Esophagus squamous epithelium (tissue), 5 donors: ENCODE measurements at regions not wholly inside any gene's neighbourhood (a gene's known extent, or its start where the extent isn't known, plus 50 kb on each side); places are given as distances from the start of the nearest gene placed in this dataset.

Experiments
- DNase-seq: peaks from one replicate; lab custom pipeline; 2025; lab: John Stamatoyannopoulos, UW
- H3K27ac ChIP-seq, 4 donors: fragments of 200-600 bp; sonication (generic); one replicate each; pipeline ENCODE4 v1.5.1; 2016 to 2019; ENCODE audit warnings: mild to moderate bottlenecking in 1 of 4
- H3K27me3 ChIP-seq, 4 donors: fragments of 200-600 bp; sonication (generic); 1 replicate in 3 of 4; 2 replicates in 1 of 4; pipeline versions ENCODE4 v1.5.1 to v1.6.0; 2017 to 2021; ENCODE audit warnings: antibody characterized with exemption in 1 of 4
- H3K36me3 ChIP-seq, 3 donors: fragments of 200-600 bp; sonication (generic); one replicate each; pipeline ENCODE4 v1.5.1; 2016 to 2019
- H3K4me1 ChIP-seq, 3 donors: fragments of 200-600 bp; sonication (generic); one replicate each; pipeline ENCODE4 v1.5.1; 2017 to 2019
- H3K4me3 ChIP-seq, 4 donors: fragments of 200-600 bp; sonication (generic); 1 replicate in 3 of 4; 2 replicates in 1 of 4; pipeline ENCODE4 v1.5.1; 2016 to 2019; ENCODE audit warnings: mild to moderate bottlenecking in 2 of 4, moderate library complexity in 1 of 4
- H3K9me3 ChIP-seq, 3 donors: fragments of 200-600 bp; sonication (generic); one replicate each; pipeline ENCODE4 v1.5.1; 2016 to 2019
- POLR2A ChIP-seq, 4 donors: fragments of 450-650 bp; IDR thresholded peaks; one replicate each; pipeline ENCODE4 v1.6.1; 2017; ENCODE audit warnings: antibody characterized with exemption in 4 of 4, mild to moderate bottlenecking in 4 of 4, moderate library complexity in 3 of 4
- WGBS, 2 donors: methylation state at CpG; one replicate each; pipeline ENCODE4 v1.1.5; 2018; 5-methylcytosine and 5-hydroxymethylcytosine counted together
- intact Hi-C: fragments of 100-400 bp; cut with DNase I; formaldehyde crosslinking; loops from one replicate; pipeline ENCODE4 v1.15.0; 2022
- TF ChIP-seq, protein P1 (sequence below), 6 experiments: fragments of 450-650 bp in 4 of 6; fragments of 200-600 bp in 2 of 6; sonication (generic) in 2 of 6; IDR thresholded peaks; one replicate each; pipeline ENCODE4 v1.5.1; 2016 to 2019; ENCODE audit warnings: antibody characterized with exemption in 6 of 6, mild to moderate bottlenecking in 4 of 6, moderate library complexity in 4 of 6
- donor health status: DM: yes; HTN: yes; CAD: no.

DNA sequence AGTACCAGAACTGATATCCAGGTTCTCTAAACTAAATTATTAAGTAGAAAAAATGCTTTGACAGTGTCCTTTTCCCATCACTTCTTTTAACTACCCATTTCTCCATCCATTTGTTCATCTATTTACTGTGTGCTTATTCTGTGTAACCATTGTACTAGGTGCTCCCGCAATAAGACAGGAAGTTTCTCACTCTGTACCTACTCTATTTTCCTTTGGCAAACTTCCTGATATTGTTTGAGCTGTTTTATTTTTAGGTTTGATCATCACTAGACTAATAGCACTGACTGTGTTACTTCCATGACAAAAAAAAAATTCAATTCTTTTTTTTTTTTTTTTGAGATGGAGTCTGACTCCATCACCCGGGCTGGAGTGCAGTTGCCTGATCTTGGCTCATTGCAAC lies 102.5 kb upstream of the CASK start:
- intact Hi-C loops = no loop called here
- no peak for DNase-seq
- no peak overlapping the region for H3K4me3 ChIP-seq
- no peaks in the 10 kb centered on the region for H3K4me1 ChIP-seq
- H3K27ac ChIP-seq = no peak overlapping the region
- H3K9me3 ChIP-seq = no peaks in the 10 kb centered on the region
- no peaks in the 10 kb centered on the region for H3K27me3 ChIP-seq
- H3K36me3 ChIP-seq = no peaks in the 10 kb centered on the region
- TF ChIP-seq, protein P1, sequence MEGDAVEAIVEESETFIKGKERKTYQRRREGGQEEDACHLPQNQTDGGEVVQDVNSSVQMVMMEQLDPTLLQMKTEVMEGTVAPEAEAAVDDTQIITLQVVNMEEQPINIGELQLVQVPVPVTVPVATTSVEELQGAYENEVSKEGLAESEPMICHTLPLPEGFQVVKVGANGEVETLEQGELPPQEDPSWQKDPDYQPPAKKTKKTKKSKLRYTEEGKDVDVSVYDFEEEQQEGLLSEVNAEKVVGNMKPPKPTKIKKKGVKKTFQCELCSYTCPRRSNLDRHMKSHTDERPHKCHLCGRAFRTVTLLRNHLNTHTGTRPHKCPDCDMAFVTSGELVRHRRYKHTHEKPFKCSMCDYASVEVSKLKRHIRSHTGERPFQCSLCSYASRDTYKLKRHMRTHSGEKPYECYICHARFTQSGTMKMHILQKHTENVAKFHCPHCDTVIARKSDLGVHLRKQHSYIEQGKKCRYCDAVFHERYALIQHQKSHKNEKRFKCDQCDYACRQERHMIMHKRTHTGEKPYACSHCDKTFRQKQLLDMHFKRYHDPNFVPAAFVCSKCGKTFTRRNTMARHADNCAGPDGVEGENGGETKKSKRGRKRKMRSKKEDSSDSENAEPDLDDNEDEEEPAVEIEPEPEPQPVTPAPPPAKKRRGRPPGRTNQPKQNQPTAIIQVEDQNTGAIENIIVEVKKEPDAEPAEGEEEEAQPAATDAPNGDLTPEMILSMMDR (IDR thresholded peaks at IDR 0.05) = no peak
- WGBS, 2 donors = 48 to 57% methylated on average over 1 to 2 of the region's 2 CpGs

DNA sequence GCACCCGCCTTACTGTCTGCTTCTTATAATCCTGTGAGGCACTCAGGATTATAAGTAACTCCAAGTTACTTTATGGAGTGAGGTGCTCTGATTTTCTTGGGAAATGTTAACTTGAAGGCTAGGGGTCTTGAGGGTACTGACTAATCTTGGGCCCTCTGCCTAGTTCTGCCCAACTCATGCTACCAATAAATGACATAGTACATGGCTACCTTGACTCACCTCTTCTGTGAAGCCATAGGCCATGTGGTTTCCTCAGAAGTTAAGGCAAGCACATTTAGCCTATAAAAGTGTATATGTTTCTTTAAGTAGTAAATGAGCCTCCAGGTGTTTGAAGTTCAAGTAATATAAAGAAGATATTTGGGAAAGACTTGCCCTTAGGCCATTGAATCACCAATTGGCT lies 99.8 kb upstream of the CASK start:
- no peaks in the 10 kb centered on the region for H3K27me3 ChIP-seq
- H3K4me1 ChIP-seq = no peaks in the 10 kb centered on the region
- DNase-seq = no peak
- WGBS, 2 donors = 100% methylated on average over 1 of the region's 1 CpG
- no peaks in the 10 kb centered on the region for H3K9me3 ChIP-seq
- intact Hi-C loops = no loop called here
- H3K27ac ChIP-seq = no peak overlapping the region
- H3K4me3 ChIP-seq = no peak overlapping the region
- H3K36me3 ChIP-seq = no peaks in the 10 kb centered on the region
- no peak for TF ChIP-seq POLR2A (IDR thresholded peaks at IDR 0.05)

DNA sequence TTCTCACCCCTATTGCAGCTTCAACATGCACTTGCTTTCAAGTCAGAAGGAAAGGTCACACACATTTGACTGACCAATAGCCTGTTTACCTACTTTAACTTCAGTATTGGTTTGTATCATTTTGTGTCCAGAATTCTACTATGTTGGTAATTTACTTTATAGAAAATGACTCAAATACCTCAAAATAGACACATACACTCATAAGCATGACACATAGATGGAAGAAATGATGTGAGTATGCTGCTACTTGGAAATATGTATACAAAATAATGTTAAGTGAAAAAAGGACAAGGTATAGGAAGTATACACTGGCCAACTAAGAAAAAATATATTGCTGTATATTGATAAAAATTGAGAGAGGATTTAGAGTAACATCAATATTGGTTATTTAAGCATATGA lies 98.8 kb upstream of the CASK start:
- H3K4me3 ChIP-seq = no peak overlapping the region

DNA sequence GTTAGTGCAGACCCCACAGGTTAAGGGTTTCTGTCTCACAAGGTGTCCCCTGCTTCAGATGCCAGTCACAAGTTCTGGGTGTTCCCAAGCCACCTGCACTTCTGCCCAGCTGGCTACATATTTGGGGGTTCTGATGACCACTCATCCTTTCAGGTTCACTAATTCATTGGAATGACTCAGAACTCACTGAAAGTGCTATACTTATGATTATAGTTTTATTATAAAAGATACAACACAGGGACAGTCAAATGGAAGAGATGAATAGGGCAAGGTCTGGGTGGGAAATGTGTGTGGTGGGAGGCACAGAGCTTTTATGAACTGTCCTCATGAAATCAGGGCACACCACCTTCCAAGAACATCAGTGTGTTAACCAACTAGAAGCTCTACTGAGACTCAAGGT lies 97.7 kb upstream of the CASK start:
- Histone ChIP-seq H3K4me1 (no peaks in the 10 kb centered on the region), H3K4me3 (no peak overlapping the region), H3K27me3 (no peaks in the 10 kb centered on the region), H3K27ac (no peak overlapping the region), H3K36me3 (no peaks in the 10 kb centered on the region), H3K9me3 (no peaks in the 10 kb centered on the region)
- DNase-seq = no peak
- no peak for TF ChIP-seq POLR2A (IDR thresholded peaks at IDR 0.05)
- TF ChIP-seq, protein P1 (IDR thresholded peaks at IDR 0.05) = no peak
- intact Hi-C loops = no loop called here

More for the DNA sequence above, 98.8 kb upstream of the CASK start:
- no peak for TF ChIP-seq POLR2A (IDR thresholded peaks at IDR 0.05)
- TF ChIP-seq, protein P1 (IDR thresholded peaks at IDR 0.05) = no peak
- Histone ChIP-seq H3K4me1 (no peaks in the 10 kb centered on the region), H3K9me3 (no peaks in the 10 kb centered on the region), H3K36me3 (no peaks in the 10 kb centered on the region), H3K27me3 (no peaks in the 10 kb centered on the region), H3K27ac (no peak overlapping the region)
- no peak for DNase-seq
- intact Hi-C loops = no loop called here

DNA sequence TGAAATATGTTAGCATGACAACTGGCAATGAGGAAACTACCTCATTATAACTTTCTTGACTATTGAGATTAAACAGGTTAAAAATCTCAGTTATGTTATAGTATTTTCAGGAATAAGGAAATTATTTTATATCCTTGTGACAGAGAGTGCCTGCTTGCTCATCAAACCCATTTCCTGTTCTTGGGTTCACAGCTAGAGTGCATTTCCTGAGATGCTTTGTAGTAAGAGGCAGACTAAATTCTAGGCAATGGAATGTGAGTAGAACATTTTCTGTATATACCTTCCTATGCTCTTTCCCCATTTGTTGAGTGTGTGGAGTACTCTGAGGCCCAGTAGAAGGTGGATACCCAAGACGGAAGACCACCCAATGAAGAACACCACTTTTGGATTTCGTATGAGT lies 96.9 kb upstream of the CASK start:
- no peaks in the 10 kb centered on the region for H3K9me3 ChIP-seq
- no peaks in the 10 kb centered on the region for H3K36me3 ChIP-seq
- H3K27ac ChIP-seq = no peak overlapping the region
- no peak overlapping the region for H3K4me3 ChIP-seq
- intact Hi-C loops = no loop called here
- no peaks in the 10 kb centered on the region for H3K27me3 ChIP-seq
- no peak for TF ChIP-seq POLR2A (IDR thresholded peaks at IDR 0.05)
- TF ChIP-seq, protein P1 (IDR thresholded peaks at IDR 0.05) = no peak
- WGBS, 2 donors = 81 to 100% methylated on average over 2 of the region's 2 CpGs
- H3K4me1 ChIP-seq = no peaks in the 10 kb centered on the region
- no peak for DNase-seq

DNA sequence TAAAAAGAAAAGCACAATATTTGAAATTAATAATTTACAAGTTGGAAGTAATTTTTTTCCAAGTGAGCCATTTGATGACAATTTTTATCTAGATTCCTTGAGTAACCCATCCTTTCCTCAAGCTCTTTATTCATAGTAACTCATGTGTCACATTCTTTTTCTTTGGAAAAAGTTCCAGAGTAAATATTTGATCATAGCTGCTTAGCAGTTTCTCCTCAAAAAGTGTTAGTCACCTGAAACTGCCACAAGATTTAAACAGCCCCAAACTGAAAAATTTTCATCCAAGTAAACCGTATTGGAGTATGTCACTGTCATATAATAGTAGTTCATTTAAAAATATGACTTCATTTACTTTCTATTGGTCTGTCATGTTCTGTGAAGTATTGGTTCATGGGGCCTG lies 94.6 kb upstream of the CASK start:
- no peak overlapping the region for H3K4me3 ChIP-seq
- intact Hi-C loops = no loop called here
- WGBS, 2 donors = 62 to 71% methylated on average over 1 of the region's 1 CpG
- TF ChIP-seq, protein P1 (IDR thresholded peaks at IDR 0.05) = no peak
- TF ChIP-seq POLR2A (IDR thresholded peaks at IDR 0.05) = no peak
- DNase-seq = no peak
- H3K27ac ChIP-seq = no peak overlapping the region
- H3K27me3 ChIP-seq = peaks cover 0 to 4% (median 0%) of the 10 kb centered on the region in 4 donors
- no peaks in the 10 kb centered on the region for H3K36me3 ChIP-seq
- no peaks in the 10 kb centered on the region for H3K4me1 ChIP-seq
- H3K9me3 ChIP-seq = no peaks in the 10 kb centered on the region
